HG03135 (cell line): ENCODE measurements at regions not wholly inside any gene's neighbourhood (a gene's known extent, or its start where the extent isn't known, plus 50 kb on each side); places are given as distances from the start of the nearest gene placed in this dataset.
"Not testable (repeated sequence)": the region's sequence is repeated elsewhere in the genome, so short reads cannot be mapped to it uniquely, and the experiment has no call there.

Source experiments
- ATAC-seq: cut with Tn5 transposase; IDR thresholded peaks from one replicate; pipeline ENCODE4 v1.9.1; 2021; ENCODE audit warnings: mild to moderate bottlenecking, moderate library complexity; ENCODE audit not compliant: unreplicated experiment

DNA sequence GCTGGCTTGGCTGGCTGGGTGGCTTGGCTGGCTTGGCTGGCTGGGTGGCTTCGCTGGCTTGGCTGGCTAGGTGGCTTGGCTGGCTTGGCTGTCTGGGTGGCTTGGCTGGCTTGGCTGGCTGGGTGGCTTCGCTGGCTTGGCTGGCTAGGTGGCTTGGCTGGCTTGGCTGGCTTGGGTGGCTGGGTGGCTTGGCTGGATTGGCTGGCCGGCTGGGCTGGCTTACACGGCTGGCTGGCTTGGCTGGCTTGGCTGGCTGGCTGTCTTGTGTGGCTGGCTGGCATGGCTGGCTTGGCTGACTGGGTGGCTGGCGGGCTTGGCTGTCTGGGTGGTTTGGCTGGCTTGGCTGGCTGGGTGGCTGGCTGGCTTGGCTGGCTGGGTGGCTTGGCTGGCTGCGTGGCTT is 437.0 kb downstream of the GOLGA6L6 start:
- ATAC-seq, result not testable (repeated sequence)

DNA sequence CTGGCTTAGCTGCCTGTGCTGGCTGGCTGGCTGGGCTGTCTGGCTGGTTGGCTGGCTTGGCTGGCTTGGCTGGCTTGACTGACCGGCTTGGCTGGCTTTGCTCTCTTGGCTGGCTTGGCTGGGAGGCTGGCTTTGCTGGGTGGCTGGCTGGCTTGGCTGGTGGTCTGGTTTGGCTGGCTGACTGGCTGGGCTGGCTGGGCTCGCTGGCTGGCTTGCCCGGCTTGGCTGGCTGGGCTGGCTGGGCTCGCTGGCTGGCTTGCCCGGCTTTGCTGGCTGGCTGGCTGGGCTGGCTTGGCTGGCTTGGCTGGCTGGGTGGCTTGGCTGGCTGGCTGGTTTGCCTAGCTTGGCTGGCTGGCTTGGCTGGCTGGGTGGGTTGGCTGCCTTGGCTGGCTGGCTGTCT is 438.7 kb downstream of the GOLGA6L6 start:
- ATAC-seq, result not testable (repeated sequence)

DNA sequence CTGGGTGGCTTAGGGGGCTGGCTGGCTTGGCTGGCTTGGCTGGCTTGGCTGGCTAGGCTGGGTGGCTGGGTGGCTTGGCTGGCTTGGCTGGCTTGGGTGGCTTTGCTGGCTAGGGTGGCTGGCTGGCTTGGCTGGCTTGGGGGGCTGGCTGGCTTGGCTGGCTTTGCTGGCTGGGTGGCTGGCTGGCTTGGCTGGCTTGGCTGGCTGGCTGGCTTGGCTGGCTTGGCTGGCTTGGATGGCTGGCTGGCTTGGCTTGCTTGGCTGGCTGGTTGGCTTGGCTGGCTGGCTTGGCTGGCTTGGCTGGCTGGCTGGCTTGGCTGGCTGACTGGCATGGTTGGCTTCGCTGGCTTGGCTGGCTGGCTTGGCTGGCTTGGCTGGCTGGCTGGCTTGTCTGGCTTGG is 439.4 kb downstream of the GOLGA6L6 start:
- ATAC-seq, result not testable (repeated sequence)

GRCh38 chr15:20101281-20101680 is 440.3 kb downstream of the GOLGA6L6 start:
- ATAC-seq, result not testable (repeated sequence)

DNA sequence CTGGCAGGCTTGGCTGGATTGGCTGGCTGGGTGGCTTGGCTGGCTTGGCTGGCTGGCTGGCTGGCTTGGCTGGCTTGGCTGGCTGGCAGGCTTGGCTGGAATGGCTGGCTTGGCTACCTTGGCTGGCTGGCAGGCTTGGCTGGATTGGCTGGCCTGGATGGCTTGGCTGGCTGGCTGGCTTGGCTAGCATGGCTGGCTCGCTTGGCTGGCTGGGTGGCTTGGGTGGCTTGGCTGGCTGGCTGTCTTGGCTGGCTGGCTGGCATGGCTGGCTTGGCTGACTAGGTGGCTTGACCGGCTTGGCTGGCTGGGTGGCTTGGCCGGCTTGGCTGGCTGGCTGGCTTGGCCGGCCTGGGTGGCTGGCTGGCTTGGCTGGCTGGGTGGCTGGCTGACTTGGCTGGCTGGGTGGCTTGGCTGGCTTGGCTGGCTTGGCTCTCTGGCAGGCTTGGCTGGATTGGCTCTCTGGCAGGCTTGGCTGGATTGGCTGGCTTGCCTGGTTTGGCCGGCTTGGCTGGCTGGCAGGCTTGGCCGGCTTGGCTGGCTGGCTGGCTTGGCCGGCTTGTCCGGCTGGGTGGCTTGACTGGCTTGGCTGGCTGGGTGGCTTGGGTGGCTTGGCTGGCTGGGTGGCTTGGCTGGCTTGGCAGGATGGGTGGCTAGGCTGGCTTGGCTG is 440.9 kb downstream of the GOLGA6L6 start:
- not testable (repeated sequence) for ATAC-seq

- not testable (repeated sequence) for ATAC-seq
These were observed 445.8 kb downstream of the GOLGA6L6 start for GRCh38 chr15:20095699-20096303.

DNA sequence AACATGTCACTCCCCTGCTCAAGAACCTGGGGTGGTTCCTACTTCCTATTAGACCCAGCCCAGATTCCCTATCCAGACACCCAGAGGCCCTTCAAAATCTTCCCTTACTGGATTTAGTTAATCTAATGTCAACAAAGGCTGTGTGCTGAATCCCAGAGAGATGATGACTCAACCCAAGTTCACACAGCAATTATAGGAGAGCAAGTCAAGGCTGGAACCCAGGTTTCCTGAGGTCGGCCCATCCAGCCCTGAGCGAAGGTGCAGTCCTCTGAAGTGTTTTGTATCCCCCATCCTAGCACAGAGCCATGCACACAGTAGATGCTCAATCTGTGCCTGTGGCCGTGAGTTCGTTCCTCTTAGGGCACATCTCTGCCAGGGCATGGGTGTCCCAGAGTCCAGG is 452.1 kb downstream of the GOLGA6L6 start:
- ATAC-seq, result not testable (repeated sequence)

- ATAC-seq, result not testable (repeated sequence)
These were observed 457.6 kb downstream of the GOLGA6L6 start for GRCh38 chr15:20084026-20084425.

DNA sequence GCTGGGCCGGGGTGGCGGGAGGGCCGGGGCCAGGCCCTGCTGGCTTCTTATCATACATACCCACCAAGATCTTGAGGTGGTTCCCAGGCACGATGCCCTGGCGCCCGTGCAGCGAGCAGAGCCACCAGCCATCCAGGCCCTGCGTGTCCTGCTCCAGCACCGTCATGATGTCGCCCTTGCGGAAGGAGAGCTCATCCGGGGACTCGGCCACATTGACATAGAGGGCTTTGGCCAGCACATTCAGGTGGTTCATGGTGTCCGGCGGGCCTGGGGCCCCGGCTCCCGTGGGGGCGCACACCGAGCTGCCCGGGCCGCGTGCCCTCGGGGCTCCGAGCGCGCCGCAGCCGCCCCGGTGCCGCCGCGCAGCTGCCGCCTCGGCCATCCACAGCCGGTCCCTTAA is 467.5 kb downstream of the GOLGA6L6 start:
- ATAC-seq, result not testable (repeated sequence)

DNA sequence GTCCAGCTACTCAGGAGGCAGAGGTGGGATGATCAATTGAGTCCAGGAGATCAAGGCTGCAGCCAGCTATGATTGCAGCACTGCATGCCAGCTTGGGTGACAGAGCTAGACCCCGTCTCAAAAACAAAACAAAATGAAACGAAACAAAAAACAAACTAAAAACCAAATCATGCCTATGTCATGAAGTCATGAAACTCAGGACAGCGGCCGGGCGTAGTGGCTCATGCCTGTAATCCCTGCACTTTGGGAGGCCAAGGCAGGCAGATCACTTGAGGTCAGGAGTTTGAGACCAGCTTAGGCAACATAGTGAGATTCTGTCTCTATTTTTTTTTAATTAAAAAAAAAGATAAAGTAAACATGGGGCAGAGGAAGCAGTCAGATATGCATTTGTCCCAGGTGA is 472.6 kb downstream of the GOLGA6L6 start:
- not testable (repeated sequence) for ATAC-seq

DNA sequence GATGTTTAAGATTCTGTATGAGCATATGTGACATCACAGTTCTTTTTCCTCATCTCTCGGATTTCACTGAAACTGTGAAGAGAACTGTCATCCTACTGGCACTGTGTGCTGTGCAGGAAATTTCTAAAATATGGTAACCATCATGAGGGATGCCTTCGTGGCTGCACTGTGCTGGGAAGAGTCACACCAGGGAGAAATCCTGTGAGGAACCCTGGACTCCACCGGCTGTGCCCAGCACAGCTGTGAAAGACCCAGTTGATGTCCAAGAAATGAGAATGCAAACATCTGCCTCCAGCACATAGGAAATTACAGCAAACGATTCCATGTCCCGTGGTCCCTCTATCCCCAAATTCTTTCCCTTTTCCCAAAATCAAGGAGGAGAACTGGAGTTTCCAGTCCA is 475.4 kb downstream of the GOLGA6L6 start:
- ATAC-seq, result not testable (repeated sequence)

GRCh38 chr15:20065508-20065907 is 476.1 kb downstream of the GOLGA6L6 start:
- ATAC-seq, result not testable (repeated sequence)

GRCh38 chr15:20063167-20063566 is 478.4 kb downstream of the GOLGA6L6 start:
- ATAC-seq, result not testable (repeated sequence)

DNA sequence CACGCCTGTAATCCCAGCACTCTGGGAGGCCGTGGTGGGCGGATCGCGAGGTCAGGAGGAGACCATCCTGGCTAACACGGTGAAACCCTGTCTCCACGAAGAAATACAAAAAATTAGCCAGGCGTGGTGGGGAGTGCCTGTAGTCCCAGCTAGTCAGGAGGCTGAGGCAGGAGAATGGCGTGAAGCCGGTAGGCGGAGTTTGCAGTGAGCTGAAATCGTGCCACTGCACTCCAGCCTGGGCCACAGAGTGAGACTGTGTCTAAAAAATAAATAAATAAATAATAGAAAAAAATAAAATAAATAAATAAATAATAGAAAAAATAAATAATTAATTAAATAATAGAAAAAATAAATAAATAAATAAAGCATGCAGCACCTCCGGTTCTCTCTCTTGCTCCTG is 480.8 kb downstream of the GOLGA6L6 start:
- not testable (repeated sequence) for ATAC-seq

DNA sequence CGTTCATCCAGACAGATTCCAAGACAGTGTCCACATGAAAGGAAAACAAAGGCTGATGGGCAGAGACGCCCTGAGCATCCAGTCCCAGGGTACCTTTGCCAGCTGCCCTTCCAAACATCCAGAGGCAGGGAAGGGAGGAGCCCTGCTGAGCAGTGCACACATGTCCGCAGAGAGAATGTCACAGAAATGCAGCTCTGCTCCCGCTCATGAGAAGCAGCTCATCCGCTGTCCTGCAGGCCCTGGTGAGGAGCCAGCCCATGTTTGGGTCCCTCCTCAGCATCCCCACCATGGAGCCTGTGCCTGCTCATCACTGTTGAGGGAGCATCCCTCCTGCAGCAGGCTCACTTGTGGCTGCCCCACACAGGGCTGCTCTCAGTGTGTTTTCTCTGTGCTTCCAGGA is 484.7 kb downstream of the GOLGA6L6 start:
- not testable (repeated sequence) for ATAC-seq

DNA sequence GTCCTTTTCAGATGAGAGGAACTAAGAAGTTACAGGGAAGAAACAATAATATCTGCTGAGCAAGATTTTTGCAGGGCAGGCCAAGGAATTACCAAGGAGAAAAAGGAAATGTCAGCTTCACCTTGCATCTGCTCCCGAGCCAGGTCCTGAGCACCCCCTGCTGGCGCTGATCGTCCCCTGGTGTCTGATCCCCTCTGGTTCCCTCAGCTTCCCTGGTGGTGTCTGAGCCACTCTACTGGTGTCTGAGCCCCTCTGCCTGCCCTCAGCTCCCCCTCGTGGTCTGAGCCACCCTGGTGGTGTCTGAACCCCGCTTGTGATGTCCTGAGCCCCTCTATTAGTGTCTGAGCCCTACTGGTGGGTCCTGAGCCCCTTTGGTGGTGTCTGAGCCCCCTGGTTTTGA is 485.7 kb downstream of the GOLGA6L6 start:
- not testable (repeated sequence) for ATAC-seq

GRCh38 chr15:20048189-20048588 is 493.4 kb downstream of the GOLGA6L6 start:
- not testable (repeated sequence) for ATAC-seq

DNA sequence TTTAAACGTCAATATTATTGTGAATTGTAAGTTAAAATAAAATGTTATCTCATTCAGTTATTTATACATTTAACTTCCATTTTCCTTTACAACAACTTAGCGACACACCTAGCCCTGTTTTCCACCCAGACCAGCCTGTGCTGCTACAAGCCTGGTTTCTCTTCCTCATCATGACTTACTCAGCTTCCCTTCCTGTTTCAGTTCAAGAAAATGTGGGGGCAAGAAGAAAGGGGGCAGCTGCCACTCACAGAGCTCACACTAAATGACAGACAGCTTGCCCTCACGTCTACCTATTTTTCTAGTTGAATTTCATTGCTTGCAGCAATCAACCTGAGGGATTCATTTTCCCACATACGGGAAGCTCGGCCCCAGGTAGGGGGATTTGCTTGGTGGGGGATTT is 496.4 kb downstream of the GOLGA6L6 start:
- not testable (repeated sequence) for ATAC-seq

DNA sequence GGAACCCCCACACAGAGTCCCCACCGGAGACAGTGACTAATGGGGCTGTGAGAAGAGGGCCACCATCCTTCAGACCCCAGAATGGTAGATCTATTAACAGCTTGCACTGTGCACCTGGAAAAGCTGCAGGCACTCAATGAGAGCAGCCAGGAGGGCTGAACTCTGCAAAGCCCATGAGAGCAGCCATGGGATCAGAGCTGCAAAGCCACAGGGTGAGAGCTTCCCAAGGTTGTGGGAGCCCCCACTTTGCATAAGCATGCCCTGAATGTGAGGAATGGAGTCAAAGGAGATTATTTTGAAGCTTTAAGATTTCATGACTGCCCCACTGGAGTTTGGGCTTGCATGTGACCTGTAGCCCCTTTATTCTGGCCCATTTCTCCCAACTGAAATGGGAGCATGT is 500.9 kb downstream of the GOLGA6L6 start:
- not testable (repeated sequence) for ATAC-seq

GRCh38 chr15:20025040-20025439 is 516.6 kb downstream of the GOLGA6L6 start:
- ATAC-seq, result not testable (repeated sequence)

GRCh38 chr15:20022349-20022748 is 519.3 kb downstream of the GOLGA6L6 start:
- not testable (repeated sequence) for ATAC-seq

GRCh38 chr15:20021351-20021750 is 520.2 kb downstream of the GOLGA6L6 start:
- ATAC-seq, result not testable (repeated sequence)
